ENCODE measurements at regions not wholly inside any gene's neighbourhood (a gene's known extent, or its start where the extent isn't known, plus 50 kb on each side); places are given as distances from the start of the nearest gene placed in this dataset.

GRCh38 chr14:49489341-49489740, 96.8 kb downstream of the RPS29 start:
- Mint-ChIP-seq H3K9me3 (peaks cover 0 to 3% of the 10 kb centered on the region in 2 experiments; a peak in 1 of 5 replicates), H3K36me3 (ENCODE audit: insufficient read depth in 1 of 3, low read depth in 3 of 3) (no peaks in the 10 kb centered on the region), H3K4me3 (no peak overlapping the region; a peak in 1 of 5 replicates), H3K27ac (no peak overlapping the region; a peak in 1 of 7 replicates), H3K27me3 (ENCODE audit: low read depth) (no peaks in the 10 kb centered on the region), H3K4me1 (peaks cover 7 to 15% of the 10 kb centered on the region in 2 experiments)
- Histone ChIP-seq H3K4me2 (ENCODE audit: insufficient read depth, insufficient read length, low read length) (no peak overlapping the region), H3K9ac (ENCODE audit: extremely low read depth, insufficient read length, low read length) (no peak overlapping the region), H2AK5ac (ENCODE audit: insufficient read length, low read length) (no peak overlapping the region), H3K23me2 (ENCODE audit: insufficient read length, low read depth, low read length, poor library complexity, severe bottlenecking) (no peaks in the 10 kb centered on the region), H2BK15ac (ENCODE audit: low read depth, low read length) (no peak overlapping the region), H2BK5ac (ENCODE audit: insufficient read length, low read length) (no peak overlapping the region), H2AFZ (ENCODE audit: low read length) (no peak overlapping the region), H3K27ac (ENCODE audit: insufficient read length, low read depth, low read length) (no peak overlapping the region), H3K27me3 (ENCODE audit: insufficient read depth, low read length) (no peaks in the 10 kb centered on the region), H3K79me1 (ENCODE audit: insufficient read depth, low read depth, low read length, poor library complexity, severe bottlenecking) (no peaks in the 10 kb centered on the region), H3K9me3 (ENCODE audit: control insufficient read depth, low read depth, low read length) (no peaks in the 10 kb centered on the region), H3K18ac (ENCODE audit: insufficient read length, low read depth, low read length) (no peak overlapping the region), H4K8ac (replicated peaks; ENCODE audit: insufficient read length, low read depth, low read length) (no peak overlapping the region), H3T11ph (ENCODE audit: low read length) (no peak overlapping the region), H3K4ac (ENCODE audit: low read depth, low read length) (no peak overlapping the region), H4K20me1 (ENCODE audit: control insufficient read depth, insufficient read depth, insufficient read length) (no peaks in the 10 kb centered on the region), H3K23ac (ENCODE audit: insufficient read length, low read depth, low read length) (no peak overlapping the region), H2BK12ac (ENCODE audit: insufficient read length, low read depth, low read length) (no peak overlapping the region), H3K79me2 (ENCODE audit: insufficient read depth, low read length) (no peaks in the 10 kb centered on the region), H3K56ac (ENCODE audit: insufficient read length, low read depth, low read length) (no peak overlapping the region), H3K14ac (ENCODE audit: insufficient read depth, low read length) (no peak overlapping the region), H4K91ac (ENCODE audit: insufficient read length, low read depth, low read length) (no peak overlapping the region), H4K5ac (ENCODE audit: insufficient read length, low read depth, low read length) (no peak overlapping the region), H2BK20ac (ENCODE audit: low read depth, low read length, poor library complexity, severe bottlenecking) (no peak overlapping the region), H2BK120ac (ENCODE audit: low read depth, low read length, poor library complexity, severe bottlenecking) (no peak overlapping the region), H3K4me1 (ENCODE audit: insufficient read depth, low read length) (no peaks in the 10 kb centered on the region)
- TF ChIP-seq, protein P1, sequence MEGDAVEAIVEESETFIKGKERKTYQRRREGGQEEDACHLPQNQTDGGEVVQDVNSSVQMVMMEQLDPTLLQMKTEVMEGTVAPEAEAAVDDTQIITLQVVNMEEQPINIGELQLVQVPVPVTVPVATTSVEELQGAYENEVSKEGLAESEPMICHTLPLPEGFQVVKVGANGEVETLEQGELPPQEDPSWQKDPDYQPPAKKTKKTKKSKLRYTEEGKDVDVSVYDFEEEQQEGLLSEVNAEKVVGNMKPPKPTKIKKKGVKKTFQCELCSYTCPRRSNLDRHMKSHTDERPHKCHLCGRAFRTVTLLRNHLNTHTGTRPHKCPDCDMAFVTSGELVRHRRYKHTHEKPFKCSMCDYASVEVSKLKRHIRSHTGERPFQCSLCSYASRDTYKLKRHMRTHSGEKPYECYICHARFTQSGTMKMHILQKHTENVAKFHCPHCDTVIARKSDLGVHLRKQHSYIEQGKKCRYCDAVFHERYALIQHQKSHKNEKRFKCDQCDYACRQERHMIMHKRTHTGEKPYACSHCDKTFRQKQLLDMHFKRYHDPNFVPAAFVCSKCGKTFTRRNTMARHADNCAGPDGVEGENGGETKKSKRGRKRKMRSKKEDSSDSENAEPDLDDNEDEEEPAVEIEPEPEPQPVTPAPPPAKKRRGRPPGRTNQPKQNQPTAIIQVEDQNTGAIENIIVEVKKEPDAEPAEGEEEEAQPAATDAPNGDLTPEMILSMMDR (conservative IDR thresholded peaks at IDR 0.05), result no peak
- no peak for DNase-seq

All from H9 (cell line).